Upper lobe of left lung (tissue), 4 donors: ENCODE measurements at regions not wholly inside any gene's neighbourhood (a gene's known extent, or its start where the extent isn't known, plus 50 kb on each side); places are given as distances from the start of the nearest gene placed in this dataset.

Experiments used
- EP300 ChIP-seq, 4 donors: sonication (generic); formaldehyde crosslinking; IDR thresholded peaks; one replicate each; pipeline ENCODE4 v1.5.1; 2017; ENCODE audit warnings: antibody characterized with exemption in 4 of 4, control low read depth in 2 of 4
- POLR2A ChIP-seq, 4 donors: fragments of 450-650 bp; IDR thresholded peaks; one replicate each; pipeline ENCODE4 v1.5.1; 2016 to 2017; ENCODE audit warnings: antibody characterized with exemption in 4 of 4, mild to moderate bottlenecking in 2 of 4
- POLR2AphosphoS5 ChIP-seq, 2 donors: sonication (generic); formaldehyde crosslinking; IDR thresholded peaks; one replicate each; pipeline ENCODE4 v1.5.1; 2017; ENCODE audit warnings: antibody characterized with exemption in 2 of 2
- TF ChIP-seq, protein P1 (sequence below), 6 experiments: fragments of 450-650 bp in 4 of 6; fragments of 200-600 bp in 2 of 6; sonication (generic) in 2 of 6; IDR thresholded peaks; one replicate each; pipeline ENCODE4 v1.5.1; 2016 to 2019; ENCODE audit warnings: antibody characterized with exemption in 6 of 6

DNA sequence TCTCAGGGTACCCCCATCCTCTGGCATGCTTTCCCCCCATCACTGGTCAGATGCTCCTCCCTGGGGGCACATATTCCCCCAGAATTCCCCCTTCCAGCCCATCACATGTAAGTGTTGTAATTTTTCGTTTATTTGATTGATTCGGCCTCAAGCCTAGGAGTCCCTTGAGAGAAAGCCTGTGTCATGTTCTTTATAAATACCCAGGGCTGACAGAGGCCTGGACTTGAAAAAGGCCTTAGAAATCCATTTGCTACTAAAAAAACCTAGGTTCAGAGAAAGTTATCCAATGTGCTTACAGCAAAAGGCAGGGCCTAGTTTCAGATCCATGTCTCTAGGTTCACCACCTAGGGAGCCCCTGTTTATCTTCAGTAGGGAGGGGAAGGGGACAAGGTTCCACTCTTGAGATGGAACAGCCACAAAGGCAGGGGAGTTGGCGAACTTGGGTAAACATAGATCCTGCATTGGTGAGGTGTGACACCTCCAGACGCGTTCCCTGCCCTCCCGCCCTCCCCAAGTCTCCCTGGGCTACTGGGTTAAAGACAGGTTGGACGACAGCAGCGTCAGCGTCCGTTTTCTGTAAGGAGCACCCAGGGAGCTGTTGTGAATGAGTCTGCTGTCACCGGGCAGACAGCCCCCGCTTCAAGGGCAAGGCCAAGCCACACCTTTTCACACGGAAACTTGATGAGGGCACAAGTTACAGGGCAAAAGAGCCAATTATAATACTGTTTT is 147.8 kb downstream of the EN1 start:
- no peak for TF ChIP-seq POLR2AphosphoS5 (IDR thresholded peaks at IDR 0.05)
- TF ChIP-seq POLR2A (IDR thresholded peaks at IDR 0.05): no peak
- TF ChIP-seq, protein P1, sequence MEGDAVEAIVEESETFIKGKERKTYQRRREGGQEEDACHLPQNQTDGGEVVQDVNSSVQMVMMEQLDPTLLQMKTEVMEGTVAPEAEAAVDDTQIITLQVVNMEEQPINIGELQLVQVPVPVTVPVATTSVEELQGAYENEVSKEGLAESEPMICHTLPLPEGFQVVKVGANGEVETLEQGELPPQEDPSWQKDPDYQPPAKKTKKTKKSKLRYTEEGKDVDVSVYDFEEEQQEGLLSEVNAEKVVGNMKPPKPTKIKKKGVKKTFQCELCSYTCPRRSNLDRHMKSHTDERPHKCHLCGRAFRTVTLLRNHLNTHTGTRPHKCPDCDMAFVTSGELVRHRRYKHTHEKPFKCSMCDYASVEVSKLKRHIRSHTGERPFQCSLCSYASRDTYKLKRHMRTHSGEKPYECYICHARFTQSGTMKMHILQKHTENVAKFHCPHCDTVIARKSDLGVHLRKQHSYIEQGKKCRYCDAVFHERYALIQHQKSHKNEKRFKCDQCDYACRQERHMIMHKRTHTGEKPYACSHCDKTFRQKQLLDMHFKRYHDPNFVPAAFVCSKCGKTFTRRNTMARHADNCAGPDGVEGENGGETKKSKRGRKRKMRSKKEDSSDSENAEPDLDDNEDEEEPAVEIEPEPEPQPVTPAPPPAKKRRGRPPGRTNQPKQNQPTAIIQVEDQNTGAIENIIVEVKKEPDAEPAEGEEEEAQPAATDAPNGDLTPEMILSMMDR (IDR thresholded peaks at IDR 0.05): no peak
- TF ChIP-seq EP300 (IDR thresholded peaks at IDR 0.05): no peak
